Bronchial epithelial cell (primary cell): ENCODE measurements at regions not wholly inside any gene's neighbourhood (a gene's known extent, or its start where the extent isn't known, plus 50 kb on each side); places are given as distances from the start of the nearest gene placed in this dataset.
A peak's percentile ranks its signal among the peaks of the same experiment; 100 is the strongest.

Experiments used
- DNase-seq: peaks from one replicate; pipeline ENCODE4 v3.0.0-alpha.2; 2010; ENCODE audit warnings: low read depth
- FAIRE-seq: peaks from 2 replicates; lab custom pipeline; 2011; peaks lifted over from hg19 to GRCh38; lab: Jason Lieb, UNC
- H3K27me3 ChIP-seq: 2 replicates; pipeline ENCODE4 v1.5.1; 2011; ENCODE audit warnings: low read length; ENCODE audit not compliant: control insufficient read depth, insufficient read depth
- H3K36me3 ChIP-seq: 2 replicates; pipeline ENCODE4 v1.5.1; 2011; ENCODE audit warnings: low read length; ENCODE audit not compliant: control insufficient read depth, insufficient read depth
- H3K4me3 ChIP-seq: 2 replicates; pipeline ENCODE4 v1.5.1; 2011; ENCODE audit warnings: mild to moderate bottlenecking, low read depth, low read length, control low read depth
- CTCF ChIP-seq: IDR thresholded peaks from 2 replicates; pipeline ENCODE4 v1.5.1; 2011; ENCODE audit warnings: mild to moderate bottlenecking, moderate library complexity, low read length, control low read depth, inconsistent platforms; ENCODE audit not compliant: insufficient read depth, severe bottlenecking

- H3K27me3 ChIP-seq, result no peaks in the 10 kb centered on the region
- FAIRE-seq, result no peak
- DNase-seq, result no peak
- no peak overlapping the region for H3K4me3 ChIP-seq
- no peaks in the 10 kb centered on the region for H3K36me3 ChIP-seq
- TF ChIP-seq CTCF, result no peak
These were observed 207.7 kb downstream of the YTHDC2 start for GRCh38 chr5:113721171-113721570.

- H3K36me3 ChIP-seq, result no peaks in the 10 kb centered on the region
- no peak for TF ChIP-seq CTCF
- no peaks in the 10 kb centered on the region for H3K27me3 ChIP-seq
- no peak overlapping the region for H3K4me3 ChIP-seq
- FAIRE-seq, result no peak
- no peak for DNase-seq
These were observed 209.5 kb downstream of the YTHDC2 start for GRCh38 chr5:113723021-113723420.

GRCh38 chr5:113735751-113736150, 222.3 kb downstream of the YTHDC2 start:
- TF ChIP-seq CTCF, result no peak
- H3K36me3 ChIP-seq, result no peaks in the 10 kb centered on the region
- no peaks in the 10 kb centered on the region for H3K27me3 ChIP-seq
- no peak overlapping the region for H3K4me3 ChIP-seq
- FAIRE-seq (no peak), DNase-seq (no peak)

GRCh38 chr5:113742176-113742575, 228.7 kb downstream of the YTHDC2 start:
- FAIRE-seq (no peak), DNase-seq (no peak)
- no peaks in the 10 kb centered on the region for H3K36me3 ChIP-seq
- no peak for TF ChIP-seq CTCF
- H3K27me3 ChIP-seq, result no peaks in the 10 kb centered on the region
- H3K4me3 ChIP-seq, result no peak overlapping the region

GRCh38 chr5:113742639-113743038, 229.1 kb downstream of the YTHDC2 start:
- TF ChIP-seq CTCF, result no peak
- Histone ChIP-seq H3K4me3 (no peak overlapping the region), H3K36me3 (no peaks in the 10 kb centered on the region), H3K27me3 (no peaks in the 10 kb centered on the region)
- no peak for FAIRE-seq
- no peak for DNase-seq

- DNase-seq (peak; percentile 66), FAIRE-seq (no peak)
- Histone ChIP-seq H3K36me3 (no peaks in the 10 kb centered on the region), H3K4me3 (no peak overlapping the region), H3K27me3 (no peaks in the 10 kb centered on the region)
- no peak for TF ChIP-seq CTCF
These were observed 234.9 kb downstream of the YTHDC2 start for GRCh38 chr5:113748403-113748802.
